Embryonic facial prominence (tissue), 1 donor: ENCODE measurements at regions not wholly inside any gene's neighbourhood (a gene's known extent, or its start where the extent isn't known, plus 50 kb on each side); places are given as distances from the start of the nearest gene placed in this dataset.
A peak's percentile ranks its signal among the peaks of the same experiment; 100 is the strongest.

ENCODE experiments used
- DNase-seq: peaks from one replicate; pipeline ENCODE4 v3.0.0-alpha.2; 2016; ENCODE audit errors: extremely low spot score

GRCh38 chr11:70650075-70650909 is 252.0 kb downstream of the CTTN start:
- DNase-seq, result peak; percentile 76

GRCh38 chr11:70651031-70651430 is 252.7 kb downstream of the CTTN start:
- no peak for DNase-seq

- DNase-seq, result no peak
Measured at GRCh38 chr11:70654016-70654415, 255.7 kb downstream of the CTTN start.

- DNase-seq, result no peak
Measured at GRCh38 chr11:70655816-70656215, 257.5 kb downstream of the CTTN start.

- DNase-seq, result no peak
Measured at GRCh38 chr11:70656252-70656651, 257.9 kb downstream of the CTTN start.

GRCh38 chr11:70660059-70660888 is 261.9 kb downstream of the CTTN start:
- no peak for DNase-seq

GRCh38 chr11:70660889-70661197 is 262.5 kb downstream of the CTTN start:
- no peak for DNase-seq

GRCh38 chr11:70661761-70662501 is 263.6 kb downstream of the CTTN start:
- no peak for DNase-seq

- no peak for DNase-seq
Measured at GRCh38 chr11:70662691-70663098, 264.4 kb downstream of the CTTN start.

- no peak for DNase-seq
Measured at GRCh38 chr11:70663815-70664214, 265.5 kb downstream of the CTTN start.

- DNase-seq, result no peak
Measured at GRCh38 chr11:70666311-70666710, 268.0 kb downstream of the CTTN start.

GRCh38 chr11:70667767-70668166 is 269.4 kb downstream of the CTTN start:
- DNase-seq, result no peak

- DNase-seq, result no peak
Measured at GRCh38 chr11:70668204-70669202, 270.2 kb downstream of the CTTN start.

- no peak for DNase-seq
Measured at GRCh38 chr11:70669281-70669680, 271.0 kb downstream of the CTTN start.

- DNase-seq, result no peak
Measured at GRCh38 chr11:70669871-70670675, 271.7 kb downstream of the CTTN start.

- DNase-seq, result no peak
Measured at GRCh38 chr11:70670676-70671034, 272.3 kb downstream of the CTTN start.

GRCh38 chr11:70671083-70671482 is 272.8 kb downstream of the CTTN start:
- no peak for DNase-seq

GRCh38 chr11:70671611-70672010 is 273.3 kb downstream of the CTTN start:
- no peak for DNase-seq

- DNase-seq, result no peak
Measured at GRCh38 chr11:70672991-70673653, 274.8 kb downstream of the CTTN start.

- DNase-seq, result no peak
Measured at GRCh38 chr11:70674605-70675004, 276.3 kb downstream of the CTTN start.
